Right cardiac atrium (tissue), 5 donors: ENCODE measurements at regions not wholly inside any gene's neighbourhood (a gene's known extent, or its start where the extent isn't known, plus 50 kb on each side); places are given as distances from the start of the nearest gene placed in this dataset.
"Not testable (repeated sequence)": the region's sequence is repeated elsewhere in the genome, so short reads cannot be mapped to it uniquely, and the experiment has no call there.

Experiments used
- ATAC-seq, 2 donors: fragments of 200-7000 bp; cut with Tn5 transposase; one replicate each; pipeline versions ENCODE4 v1.8.0 to v1.9.1; 2020; ENCODE audit warnings: moderate library complexity in 2 of 2, mild to moderate bottlenecking in 1 of 2
- DNase-seq, 3 donors: peaks; one replicate each; pipeline ENCODE4 v3.0.0-alpha.2; 2020
- H3K27ac ChIP-seq: one replicate; pipeline ENCODE4 v1.5.1; 2013; ENCODE audit warnings: mild to moderate bottlenecking, low read length, control low read depth, moderate library complexity
- H3K27me3 ChIP-seq: one replicate; pipeline ENCODE4 v1.6.1; 2013; ENCODE audit not compliant: control insufficient read depth, insufficient read depth
- H3K4me1 ChIP-seq: one replicate; pipeline ENCODE4 v1.6.1; 2013; ENCODE audit warnings: low read length; ENCODE audit not compliant: control insufficient read depth, insufficient read depth
- H3K4me3 ChIP-seq: one replicate; pipeline ENCODE4 v1.5.1; 2013; ENCODE audit warnings: low read length, control low read depth
- H3K9me3 ChIP-seq: one replicate; pipeline ENCODE4 v1.6.1; 2013; ENCODE audit warnings: low read length; ENCODE audit not compliant: control insufficient read depth
- WGBS: extraction: QIAGEN DNeasy Blood & Tissue Kit; methylation state at CpG from one replicate; pipeline ENCODE4 v1.1.7; 2013; 5-methylcytosine and 5-hydroxymethylcytosine counted together
- intact Hi-C, 4 donors: fragments of 100-400 bp; cut with DNase I; formaldehyde crosslinking; loops; one replicate each; pipeline versions ENCODE4 v1.11.0 to v1.14.0; 2022 to 2023
- donor health status: healthy with polysubstance abuse.
- donor health status: DM: no; HTN: yes; CAD: no.
- donor health status: DM: no; HTN: no; CAD: no.
- donor health status: DM: no; HTN: yes; CAD: no; lungs with severe emphysema.
- donor health status: DM: yes; HTN: yes; CAD: no.

GRCh38 chr4:45475548-45475947 is 648.3 kb downstream of the GABRG1 start:
- WGBS: 18% methylated on average over 2 of the region's 2 CpGs
- H3K9me3 ChIP-seq: no peaks in the 10 kb centered on the region
- H3K4me3 ChIP-seq: no peak overlapping the region
- DNase-seq: no peak
- no peak for ATAC-seq
- no peaks in the 10 kb centered on the region for H3K4me1 ChIP-seq
- intact Hi-C loops: no loop called here
- H3K27ac ChIP-seq: no peak overlapping the region
- no peaks in the 10 kb centered on the region for H3K27me3 ChIP-seq

- no peak for DNase-seq
- no peaks in the 10 kb centered on the region for H3K9me3 ChIP-seq
- no peak for ATAC-seq
- no peaks in the 10 kb centered on the region for H3K27me3 ChIP-seq
- no peak overlapping the region for H3K4me3 ChIP-seq
- no peak overlapping the region for H3K27ac ChIP-seq
- no peaks in the 10 kb centered on the region for H3K4me1 ChIP-seq
- 73% methylated on average over 3 of the region's 3 CpGs for WGBS
- intact Hi-C loops: no loop called here
Measured at GRCh38 chr4:45472490-45472889, 651.4 kb downstream of the GABRG1 start.

- DNase-seq (peak in 1 of 3 donors; percentile 14), ATAC-seq (no peak)
- no peak overlapping the region for H3K4me3 ChIP-seq
- intact Hi-C loops: no loop called here
- H3K4me1 ChIP-seq: no peaks in the 10 kb centered on the region
- no peaks in the 10 kb centered on the region for H3K9me3 ChIP-seq
- 90% methylated on average over 4 of the region's 4 CpGs for WGBS
- no peaks in the 10 kb centered on the region for H3K27me3 ChIP-seq
- no peak overlapping the region for H3K27ac ChIP-seq
Measured at GRCh38 chr4:45471335-45471734, 652.5 kb downstream of the GABRG1 start.

- Histone ChIP-seq H3K9me3 (no peaks in the 10 kb centered on the region), H3K4me1 (no peaks in the 10 kb centered on the region), H3K27me3 (no peaks in the 10 kb centered on the region), H3K27ac (no peak overlapping the region), H3K4me3 (no peak overlapping the region)
- intact Hi-C loops: no loop called here
- ATAC-seq (no peak), DNase-seq (no peak)
- WGBS: 81% methylated on average over 4 of the region's 4 CpGs
Measured at GRCh38 chr4:45467157-45467556, 656.7 kb downstream of the GABRG1 start.

GRCh38 chr4:45460157-45460556 is 663.7 kb downstream of the GABRG1 start:
- 82% methylated on average over 4 of the region's 4 CpGs for WGBS
- H3K9me3 ChIP-seq, ATAC-seq, H3K27ac ChIP-seq, H3K4me3 ChIP-seq, H3K4me1 ChIP-seq, DNase-seq, H3K27me3 ChIP-seq, intact Hi-C loops: not testable (repeated sequence)

GRCh38 chr4:45455217-45455616 is 668.6 kb downstream of the GABRG1 start:
- H3K9me3 ChIP-seq: no peaks in the 10 kb centered on the region
- 53% methylated on average over 2 of the region's 2 CpGs for WGBS
- no peaks in the 10 kb centered on the region for H3K27me3 ChIP-seq
- no peak overlapping the region for H3K27ac ChIP-seq
- no peak overlapping the region for H3K4me3 ChIP-seq
- H3K4me1 ChIP-seq: no peaks in the 10 kb centered on the region
- no peak for ATAC-seq
- intact Hi-C loops: loop anchor here in 1 of 4 donors (10.0 kb wide), 1 partner anchor 820 kb away; no protein-coding TSS in a partner anchor
- no peak for DNase-seq

GRCh38 chr4:45453258-45453853 is 670.5 kb downstream of the GABRG1 start:
- DNase-seq (no peak), ATAC-seq (peak in 1 of 2 donors; percentile 52)
- intact Hi-C loops: loop anchor here in 2 of 4 donors (5.0 to 10.0 kb wide), 2 partner anchors 819 to 821 kb away; no protein-coding TSS in a partner anchor
- H3K27ac ChIP-seq: no peak overlapping the region
- H3K9me3 ChIP-seq: no peaks in the 10 kb centered on the region
- H3K4me3 ChIP-seq: no peak overlapping the region
- no peaks in the 10 kb centered on the region for H3K27me3 ChIP-seq
- H3K4me1 ChIP-seq: no peaks in the 10 kb centered on the region
- WGBS: 25% methylated on average over 5 of the region's 5 CpGs

GRCh38 chr4:45442466-45442865 is 681.4 kb downstream of the GABRG1 start:
- peak; percentile 26 to 46 for ATAC-seq
- 50% methylated on average over 1 of the region's 1 CpG for WGBS
- no peaks in the 10 kb centered on the region for H3K9me3 ChIP-seq

GRCh38 chr4:45438047-45438446 is 685.8 kb downstream of the GABRG1 start:
- no peaks in the 10 kb centered on the region for H3K27me3 ChIP-seq
- no peaks in the 10 kb centered on the region for H3K9me3 ChIP-seq
- H3K4me3 ChIP-seq: no peak overlapping the region
- H3K4me1 ChIP-seq: no peaks in the 10 kb centered on the region
- 41% methylated on average over 2 of the region's 2 CpGs for WGBS
- DNase-seq (no peak), ATAC-seq (no peak)
- no peak overlapping the region for H3K27ac ChIP-seq
- intact Hi-C loops: no loop called here

More at GRCh38 chr4:45442466-45442865, 681.4 kb downstream of the GABRG1 start:
- no peak overlapping the region for H3K4me3 ChIP-seq
- DNase-seq: no peak
- H3K27me3 ChIP-seq: no peaks in the 10 kb centered on the region
- no peaks in the 10 kb centered on the region for H3K4me1 ChIP-seq
- intact Hi-C loops: loop anchor here in 1 of 4 donors (5.0 kb wide), 1 partner anchor 515 kb away; no protein-coding TSS in a partner anchor
- no peak overlapping the region for H3K27ac ChIP-seq

GRCh38 chr4:45437381-45437780 is 686.5 kb downstream of the GABRG1 start:
- Histone ChIP-seq H3K4me3 (no peak overlapping the region), H3K9me3 (no peaks in the 10 kb centered on the region), H3K27ac (no peak overlapping the region), H3K27me3 (no peaks in the 10 kb centered on the region), H3K4me1 (no peaks in the 10 kb centered on the region)
- no peak for ATAC-seq
- WGBS: 80% methylated on average over 1 of the region's 1 CpG
- no peak for DNase-seq
- intact Hi-C loops: no loop called here

GRCh38 chr4:45425135-45425534 is 698.7 kb downstream of the GABRG1 start:
- intact Hi-C loops: no loop called here
- 83% methylated on average over 1 of the region's 1 CpG for WGBS

GRCh38 chr4:45423896-45424295 is 697.5 kb upstream of the GNPDA2 start:
- ATAC-seq: no peak
- Histone ChIP-seq H3K4me1 (no peaks in the 10 kb centered on the region), H3K4me3 (no peak overlapping the region), H3K9me3 (no peaks in the 10 kb centered on the region), H3K27me3 (no peaks in the 10 kb centered on the region), H3K27ac (no peak overlapping the region)
- DNase-seq: no peak
- intact Hi-C loops: no loop called here
- WGBS: 81% methylated on average over 3 of the region's 3 CpGs

More at GRCh38 chr4:45425135-45425534, 698.7 kb downstream of the GABRG1 start:
- no peak overlapping the region for H3K27ac ChIP-seq
- ATAC-seq: no peak
- DNase-seq: no peak
- H3K4me3 ChIP-seq: no peak overlapping the region
- no peaks in the 10 kb centered on the region for H3K27me3 ChIP-seq
- no peaks in the 10 kb centered on the region for H3K9me3 ChIP-seq
- no peaks in the 10 kb centered on the region for H3K4me1 ChIP-seq
